A549 (cell line): ENCODE measurements at regions not wholly inside any gene's neighbourhood (a gene's known extent, or its start where the extent isn't known, plus 50 kb on each side); places are given as distances from the start of the nearest gene placed in this dataset.

ENCODE experiments used
- CHD4 ChIP-seq: fragments of 200-600 bp; sonication (generic); IDR thresholded peaks from 2 replicates; pipeline ENCODE4 v1.6.1; 2016; ENCODE audit warnings: antibody characterized with exemption, mild to moderate bottlenecking, borderline replicate concordance
- CTCF ChIP-seq: fragments of >200 bp; sonication (Bioruptor Twin); formaldehyde crosslinking; IDR thresholded peaks from 3 replicates; pipeline ENCODE4 v1.5.1; 2016
- ESRRA ChIP-seq: fragments of 150-350 bp; IDR thresholded peaks from 2 replicates; pipeline ENCODE4 v1.6.1; 2014; ENCODE audit warnings: mild to moderate bottlenecking, low read length, borderline replicate concordance
- HDAC2 ChIP-seq: fragments of 200-600 bp; sonication (generic); IDR thresholded peaks from 2 replicates; pipeline ENCODE4 v1.6.1; 2016
- PHF8 ChIP-seq: fragments of 200-600 bp; sonication (generic); IDR thresholded peaks from 2 replicates; pipeline ENCODE4 v1.6.1; 2016; ENCODE audit warnings: low read depth, mild to moderate bottlenecking, antibody characterized with exemption, moderate library complexity, borderline replicate concordance
- POLR2A ChIP-seq: IDR thresholded peaks from 2 replicates; pipeline ENCODE4 v1.6.1; 2012; ENCODE audit warnings: mild to moderate bottlenecking, low read length
- USF2 ChIP-seq: fragments of 450-650 bp; IDR thresholded peaks from 2 replicates; pipeline ENCODE4 v1.6.1; 2014; ENCODE audit warnings: antibody characterized with exemption

GRCh38 chr5:38681966-38682365, 125.5 kb upstream of the LIFR start:
- TF ChIP-seq POLR2A (no peak), CTCF (no peak), USF2 (no peak), CHD4 (no peak), HDAC2 (no peak), ESRRA (no peak), PHF8 (no peak)
